ENCODE measurements at regions not wholly inside any gene's neighbourhood (a gene's known extent, or its start where the extent isn't known, plus 50 kb on each side); places are given as distances from the start of the nearest gene placed in this dataset.

DNA sequence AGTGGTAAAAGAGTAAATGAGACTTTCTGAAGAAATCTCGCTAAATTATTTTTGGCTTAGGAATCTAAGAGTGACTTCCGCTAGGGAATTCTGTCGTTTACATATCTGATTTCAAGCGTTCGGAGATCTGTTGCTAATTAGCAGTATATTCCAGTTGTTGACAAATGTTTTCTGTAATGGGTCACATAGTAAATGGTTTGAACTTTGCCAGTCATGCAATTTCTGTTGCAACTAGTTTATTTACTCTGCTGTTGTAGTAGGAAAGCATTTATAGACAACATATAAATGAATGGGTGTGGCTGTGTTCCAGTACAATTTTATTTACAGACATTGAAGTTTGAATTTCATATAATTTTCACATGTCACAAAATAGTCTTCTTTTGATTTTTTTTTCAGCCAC is 57.4 kb upstream of the JAK2 start:
- TF ChIP-seq, protein P1, sequence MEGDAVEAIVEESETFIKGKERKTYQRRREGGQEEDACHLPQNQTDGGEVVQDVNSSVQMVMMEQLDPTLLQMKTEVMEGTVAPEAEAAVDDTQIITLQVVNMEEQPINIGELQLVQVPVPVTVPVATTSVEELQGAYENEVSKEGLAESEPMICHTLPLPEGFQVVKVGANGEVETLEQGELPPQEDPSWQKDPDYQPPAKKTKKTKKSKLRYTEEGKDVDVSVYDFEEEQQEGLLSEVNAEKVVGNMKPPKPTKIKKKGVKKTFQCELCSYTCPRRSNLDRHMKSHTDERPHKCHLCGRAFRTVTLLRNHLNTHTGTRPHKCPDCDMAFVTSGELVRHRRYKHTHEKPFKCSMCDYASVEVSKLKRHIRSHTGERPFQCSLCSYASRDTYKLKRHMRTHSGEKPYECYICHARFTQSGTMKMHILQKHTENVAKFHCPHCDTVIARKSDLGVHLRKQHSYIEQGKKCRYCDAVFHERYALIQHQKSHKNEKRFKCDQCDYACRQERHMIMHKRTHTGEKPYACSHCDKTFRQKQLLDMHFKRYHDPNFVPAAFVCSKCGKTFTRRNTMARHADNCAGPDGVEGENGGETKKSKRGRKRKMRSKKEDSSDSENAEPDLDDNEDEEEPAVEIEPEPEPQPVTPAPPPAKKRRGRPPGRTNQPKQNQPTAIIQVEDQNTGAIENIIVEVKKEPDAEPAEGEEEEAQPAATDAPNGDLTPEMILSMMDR (IDR thresholded peaks at IDR 0.05): no peak

DNA sequence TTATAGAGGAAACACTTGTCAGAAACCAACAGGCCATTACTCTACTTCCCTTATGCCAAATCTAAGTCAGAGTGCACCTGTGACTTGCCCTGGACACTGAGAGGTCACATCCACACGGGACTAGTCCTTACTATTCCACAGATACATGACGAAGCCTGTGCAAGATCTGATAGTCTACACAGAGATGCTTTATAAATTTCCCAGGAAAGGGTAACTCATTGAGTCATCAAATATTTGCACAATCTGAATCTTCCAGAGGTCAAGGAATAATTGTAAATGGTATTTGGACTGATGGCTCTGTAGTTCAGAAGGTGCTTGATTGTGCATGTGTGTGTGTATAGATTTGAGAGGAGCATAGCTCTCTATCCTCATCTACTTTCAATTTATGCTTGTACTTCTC is 55.2 kb upstream of the JAK2 start:
- TF ChIP-seq, protein P1 (IDR thresholded peaks at IDR 0.05): no peak

DNA sequence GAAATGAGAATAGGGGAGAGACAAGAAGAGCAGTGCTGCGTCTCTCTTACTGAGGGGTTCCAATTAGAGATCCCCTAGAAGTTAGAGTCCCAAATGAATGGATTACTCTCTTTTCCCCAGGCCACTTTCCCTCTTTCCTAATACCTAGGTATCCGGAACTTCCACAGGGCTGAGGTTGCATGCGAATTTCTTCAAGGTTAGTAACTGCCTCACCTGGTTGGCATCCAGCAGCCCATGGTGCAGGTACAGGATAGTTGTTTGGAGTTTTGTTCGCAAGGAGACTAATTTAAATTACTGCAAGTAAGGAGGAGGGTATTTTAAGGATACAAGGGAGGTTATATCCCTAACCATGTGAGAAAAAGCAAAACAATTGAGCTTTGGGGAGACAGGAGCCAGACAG is 52.4 kb upstream of the JAK2 start:
- TF ChIP-seq, protein P1 (IDR thresholded peaks at IDR 0.05): no peak

DNA sequence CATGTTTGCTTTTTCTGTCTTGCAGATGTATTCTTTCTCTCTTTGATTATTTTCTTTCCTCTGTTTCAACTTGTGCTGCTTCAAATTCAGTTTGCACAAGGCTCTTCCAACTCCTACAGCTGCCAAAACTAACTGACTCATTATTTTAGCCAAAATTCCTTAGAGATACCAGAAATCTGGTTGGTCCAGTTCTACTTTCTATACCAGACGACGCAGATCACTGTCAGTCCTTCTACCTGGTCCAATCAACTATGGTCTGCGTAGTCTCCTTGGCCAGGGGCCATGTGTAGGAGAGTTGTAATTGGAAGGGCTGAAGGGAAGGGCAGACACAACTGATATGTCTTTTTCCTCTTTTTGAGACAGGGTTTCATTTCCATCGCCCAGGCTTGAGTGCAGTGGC is 51.9 kb upstream of the JAK2 start:
- TF ChIP-seq, protein P1 (IDR thresholded peaks at IDR 0.05): no peak

DNA sequence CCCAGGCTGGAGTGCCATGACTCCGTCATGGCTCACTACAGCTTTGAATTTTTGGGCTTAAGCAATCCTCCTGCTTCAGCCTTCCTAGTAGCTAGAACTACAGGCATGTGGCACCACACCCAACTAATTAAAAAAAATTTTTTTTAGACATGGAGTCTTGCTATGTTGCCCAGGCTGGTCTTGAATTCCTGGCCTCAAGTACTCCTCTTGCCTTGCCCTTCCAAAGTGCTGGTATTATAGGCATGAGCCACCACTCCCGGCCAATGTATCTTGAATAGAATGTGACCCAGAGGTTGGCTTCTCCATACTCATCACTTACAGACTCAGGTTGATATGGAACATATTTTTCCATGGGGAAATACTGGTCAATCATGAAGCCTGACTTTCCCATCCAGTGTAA is 51.2 kb upstream of the JAK2 start:
- TF ChIP-seq, protein P1 (IDR thresholded peaks at IDR 0.05): no peak

DNA sequence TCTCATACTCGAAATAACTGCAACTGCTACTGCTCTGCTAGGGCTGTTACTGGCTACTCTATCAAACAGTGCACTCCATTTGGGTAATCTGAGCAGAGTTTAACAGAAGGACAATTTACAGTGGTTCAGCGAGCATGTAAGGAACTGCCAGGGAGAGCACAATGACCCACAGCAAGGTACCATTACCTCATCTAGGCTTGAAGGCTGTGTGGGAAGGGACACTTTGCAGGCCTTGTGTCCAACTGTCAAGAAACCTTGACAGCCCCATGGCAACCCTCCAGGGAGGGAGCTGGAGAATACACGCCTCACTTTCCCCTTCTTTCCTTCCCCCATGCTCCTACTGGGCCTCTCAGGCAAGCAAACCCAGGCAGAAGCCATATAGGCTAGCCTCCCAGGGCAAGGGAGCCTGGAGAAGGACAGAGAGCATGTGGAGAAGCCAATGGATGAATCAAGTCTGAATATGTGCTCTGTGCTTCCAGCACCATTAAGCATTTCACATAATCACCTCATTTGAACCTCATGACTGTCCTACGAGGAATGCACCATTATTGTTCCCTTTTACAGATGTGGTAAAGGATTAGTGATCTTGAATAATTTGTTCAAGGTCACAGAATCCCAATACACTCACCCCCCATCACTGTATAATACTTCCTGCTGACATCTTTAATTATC is 49.9 kb upstream of the JAK2 start:
- TF ChIP-seq, protein P1 (IDR thresholded peaks at IDR 0.05): no peak

Data from LNCAP (cell line).